HFFc6 (cell line): ENCODE measurements at regions not wholly inside any gene's neighbourhood (a gene's known extent, or its start where the extent isn't known, plus 50 kb on each side); places are given as distances from the start of the nearest gene placed in this dataset.
"Not testable (repeated sequence)": the region's sequence is repeated elsewhere in the genome, so short reads cannot be mapped to it uniquely, and the experiment has no call there.

Source experiments
- DNase-seq: peaks from one replicate; pipeline ENCODE4 v3.0.0-alpha.2; 2018
- H3K27ac Mint-ChIP-seq: 2 replicates; pipeline ENCODE4 v1.8.0; 2020; ENCODE audit warnings: mild to moderate bottlenecking, mixed read lengths
- H3K27me3 Mint-ChIP-seq: 2 replicates; pipeline ENCODE4 v1.8.0; 2021; ENCODE audit warnings: mild to moderate bottlenecking, moderate library complexity, mixed read lengths; ENCODE audit not compliant: insufficient read depth
- H3K36me3 Mint-ChIP-seq: 2 replicates; pipeline ENCODE4 v1.8.0; 2021; ENCODE audit warnings: low read depth, mixed read lengths
- H3K4me1 Mint-ChIP-seq: 2 replicates; pipeline ENCODE4 v1.8.0; 2020; ENCODE audit warnings: low read depth, mixed read lengths
- H3K4me3 Mint-ChIP-seq: 2 replicates; pipeline ENCODE4 v1.8.0; 2020; ENCODE audit warnings: mild to moderate bottlenecking, moderate library complexity, mixed read lengths
- H3K9me3 Mint-ChIP-seq: 2 replicates; pipeline ENCODE4 v1.8.0; 2020; ENCODE audit warnings: mild to moderate bottlenecking, mixed read lengths
- CTCF ChIP-seq: fragments of 200-600 bp; sonication (generic); IDR thresholded peaks from 2 replicates; pipeline ENCODE4 v1.5.0; 2021; ENCODE audit warnings: antibody characterized with exemption, mild to moderate bottlenecking

GRCh38 chr11:41713030-41713429 is 253.6 kb upstream of the LRRC4C start:
- H3K4me1 Mint-ChIP-seq, result no peaks in the 10 kb centered on the region
- H3K36me3 Mint-ChIP-seq, result no peaks in the 10 kb centered on the region; the same call in 1 of the 2 replicates
- peaks cover 31% of the 10 kb centered on the region for H3K9me3 Mint-ChIP-seq
- H3K4me3 Mint-ChIP-seq, result no peak overlapping the region
- peaks cover 5% of the 10 kb centered on the region for H3K27me3 Mint-ChIP-seq
- no peak for DNase-seq
- no peak overlapping the region for H3K27ac Mint-ChIP-seq
- no peak for TF ChIP-seq CTCF

GRCh38 chr11:41714101-41714500 is 254.6 kb upstream of the LRRC4C start:
- H3K4me1 Mint-ChIP-seq, result no peaks in the 10 kb centered on the region
- H3K27ac Mint-ChIP-seq, result no peak overlapping the region
- H3K9me3 Mint-ChIP-seq, result peaks cover 31% of the 10 kb centered on the region
- DNase-seq, result no peak
- H3K4me3 Mint-ChIP-seq, result no peak overlapping the region
- peaks cover 5% of the 10 kb centered on the region for H3K27me3 Mint-ChIP-seq
- no peaks in the 10 kb centered on the region; the same call in 1 of the 2 replicates for H3K36me3 Mint-ChIP-seq
- no peak for TF ChIP-seq CTCF

GRCh38 chr11:41716862-41717261 is 257.4 kb upstream of the LRRC4C start:
- no peak overlapping the region for H3K4me3 Mint-ChIP-seq
- H3K27ac Mint-ChIP-seq, result no peak overlapping the region
- DNase-seq, result no peak
- peaks cover 32% of the 10 kb centered on the region for H3K9me3 Mint-ChIP-seq
- no peaks in the 10 kb centered on the region; the same call in 1 of the 2 replicates for H3K36me3 Mint-ChIP-seq
- TF ChIP-seq CTCF, result no peak
- H3K4me1 Mint-ChIP-seq, result no peaks in the 10 kb centered on the region
- H3K27me3 Mint-ChIP-seq, result peaks cover 5% of the 10 kb centered on the region

- no peak overlapping the region for H3K27ac Mint-ChIP-seq
Measured at GRCh38 chr11:41720761-41721160, 261.3 kb upstream of the LRRC4C start.

GRCh38 chr11:41728161-41728560 is 268.7 kb upstream of the LRRC4C start:
- not testable (repeated sequence) for H3K36me3 Mint-ChIP-seq, H3K4me3 Mint-ChIP-seq, DNase-seq, H3K4me1 Mint-ChIP-seq, H3K27me3 Mint-ChIP-seq, H3K27ac Mint-ChIP-seq
- peaks cover 44% of the 10 kb centered on the region for H3K9me3 Mint-ChIP-seq

More at GRCh38 chr11:41720761-41721160, 261.3 kb upstream of the LRRC4C start:
- Mint-ChIP-seq H3K4me3 (no peak overlapping the region), H3K36me3 (no peaks in the 10 kb centered on the region; the same call in 1 of the 2 replicates), H3K9me3 (peaks cover 32% of the 10 kb centered on the region), H3K4me1 (no peaks in the 10 kb centered on the region), H3K27me3 (no peaks in the 10 kb centered on the region)
- no peak for TF ChIP-seq CTCF
- no peak for DNase-seq

GRCh38 chr11:41775296-41775695 is 315.8 kb upstream of the LRRC4C start:
- TF ChIP-seq CTCF, result no peak
- Mint-ChIP-seq H3K4me1 (no peaks in the 10 kb centered on the region), H3K27ac (no peak overlapping the region), H3K27me3 (no peaks in the 10 kb centered on the region), H3K36me3 (no peaks in the 10 kb centered on the region), H3K9me3 (peaks cover 24% of the 10 kb centered on the region), H3K4me3 (no peak overlapping the region)
- DNase-seq, result no peak
